Uterus (tissue), 3 donors: ENCODE measurements at regions not wholly inside any gene's neighbourhood (a gene's known extent, or its start where the extent isn't known, plus 50 kb on each side); places are given as distances from the start of the nearest gene placed in this dataset.

Experiments
- DNase-seq, 2 donors: peaks; one replicate each; pipeline ENCODE4 v3.0.0-alpha.2; 2019 to 2020
- H3K27ac ChIP-seq, 2 donors: fragments of 200-600 bp; sonication (generic); 1 replicate in 1 of 2; 2 replicates in 1 of 2; pipeline ENCODE4 v1.5.1; 2016 to 2018
- H3K27me3 ChIP-seq, 2 donors: fragments of 200-600 bp; sonication (generic); one replicate each; pipeline ENCODE4 v1.5.1; 2018 to 2019; ENCODE audit warnings: control low read depth in 1 of 2
- H3K36me3 ChIP-seq, 2 donors: fragments of 200-600 bp; sonication (generic); one replicate each; pipeline ENCODE4 v1.5.1; 2019; ENCODE audit warnings: control low read depth in 1 of 2
- H3K4me1 ChIP-seq, 2 donors: fragments of 200-600 bp; sonication (generic); one replicate each; pipeline ENCODE4 v1.5.1; 2018 to 2019; ENCODE audit warnings: control low read depth in 1 of 2
- H3K4me3 ChIP-seq, 2 donors: fragments of 200-600 bp; sonication (generic); 1 replicate in 1 of 2; 2 replicates in 1 of 2; pipeline ENCODE4 v1.5.1; 2018 to 2019; ENCODE audit warnings: mild to moderate bottlenecking in 1 of 2
- H3K9me3 ChIP-seq, 2 donors: fragments of 200-600 bp; sonication (generic); one replicate each; pipeline ENCODE4 v1.5.1; 2019; ENCODE audit warnings: control low read depth in 1 of 2
- CTCF ChIP-seq, 4 experiments: fragments of 200-600 bp in 2 of 4; fragments of 450-650 bp in 2 of 4; sonication (generic) in 2 of 4; IDR thresholded peaks; one replicate each; pipeline ENCODE4 v1.5.1; 2016 to 2019; ENCODE audit warnings: antibody characterized with exemption in 4 of 4, mild to moderate bottlenecking in 2 of 4, moderate library complexity in 1 of 4
- POLR2A ChIP-seq, 2 donors: fragments of 450-650 bp; IDR thresholded peaks; one replicate each; pipeline ENCODE4 v1.6.1; 2016; ENCODE audit warnings: antibody characterized with exemption in 2 of 2, mild to moderate bottlenecking in 1 of 2, moderate library complexity in 1 of 2
- intact Hi-C: fragments of 100-400 bp; cut with DNase I; formaldehyde crosslinking; loops from one replicate; pipeline ENCODE4 v1.15.1; 2023; ENCODE audit warnings: low total_unique reads
- donor health status: DM: yes; HTN: yes; CAD: no.

DNA sequence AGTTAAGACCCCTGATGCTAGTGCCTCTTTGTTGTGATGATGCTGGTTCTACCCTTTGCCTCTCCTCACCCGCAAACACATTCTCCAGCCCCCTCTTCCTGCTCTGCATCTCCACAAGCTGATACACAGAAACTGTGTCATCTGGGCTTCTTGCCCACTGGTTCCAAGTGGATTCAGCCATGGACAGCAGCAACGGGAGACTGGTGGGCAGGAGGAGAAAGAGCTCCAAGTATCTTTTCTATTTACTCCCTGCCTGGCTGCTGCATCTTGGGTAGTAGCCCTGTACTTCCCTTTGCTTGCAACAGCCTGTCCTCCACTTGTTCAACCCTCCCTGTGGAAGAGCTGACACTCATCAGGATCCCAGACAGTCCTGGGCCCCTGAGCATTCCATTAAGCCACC, 655.1 kb upstream of the RAB6C start:
- intact Hi-C loops = no loop called here
- H3K27me3 ChIP-seq = no peaks in the 10 kb centered on the region
- TF ChIP-seq POLR2A (IDR thresholded peaks at IDR 0.05) (no peak), CTCF (IDR thresholded peaks at IDR 0.05) (no peak)

DNA sequence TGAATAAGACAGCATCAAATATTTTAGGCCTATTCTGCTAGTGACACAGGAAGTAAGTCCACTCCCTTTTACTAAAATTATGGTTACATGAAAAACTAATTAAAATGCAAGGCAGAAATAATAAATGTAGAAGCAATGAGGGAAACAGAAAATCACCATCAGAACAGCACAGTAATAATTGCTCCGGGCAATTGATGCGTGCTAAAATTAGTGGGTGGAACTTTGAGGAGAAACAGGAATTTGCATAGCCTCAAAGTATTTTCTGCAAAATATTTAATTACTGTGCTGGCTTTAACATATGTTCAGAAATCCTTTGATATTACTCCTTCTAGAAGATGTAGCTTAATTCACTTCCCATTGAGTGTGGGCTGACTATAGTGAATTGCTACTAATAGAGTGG, 654.3 kb upstream of the RAB6C start:
- no peak overlapping the region for H3K27ac ChIP-seq
- no peaks in the 10 kb centered on the region for H3K9me3 ChIP-seq
- H3K27me3 ChIP-seq = no peaks in the 10 kb centered on the region
- intact Hi-C loops = no loop called here
- TF ChIP-seq CTCF (IDR thresholded peaks at IDR 0.05) = no peak
- TF ChIP-seq POLR2A (IDR thresholded peaks at IDR 0.05) = no peak
- no peaks in the 10 kb centered on the region for H3K4me1 ChIP-seq
- no peak for DNase-seq
- no peaks in the 10 kb centered on the region for H3K36me3 ChIP-seq
- H3K4me3 ChIP-seq = no peak overlapping the region

More for the DNA sequence above, 655.1 kb upstream of the RAB6C start:
- no peak for DNase-seq
- H3K4me3 ChIP-seq = no peak overlapping the region
- no peak overlapping the region for H3K27ac ChIP-seq
- H3K9me3 ChIP-seq = no peaks in the 10 kb centered on the region
- no peaks in the 10 kb centered on the region for H3K4me1 ChIP-seq
- H3K36me3 ChIP-seq = no peaks in the 10 kb centered on the region

DNA sequence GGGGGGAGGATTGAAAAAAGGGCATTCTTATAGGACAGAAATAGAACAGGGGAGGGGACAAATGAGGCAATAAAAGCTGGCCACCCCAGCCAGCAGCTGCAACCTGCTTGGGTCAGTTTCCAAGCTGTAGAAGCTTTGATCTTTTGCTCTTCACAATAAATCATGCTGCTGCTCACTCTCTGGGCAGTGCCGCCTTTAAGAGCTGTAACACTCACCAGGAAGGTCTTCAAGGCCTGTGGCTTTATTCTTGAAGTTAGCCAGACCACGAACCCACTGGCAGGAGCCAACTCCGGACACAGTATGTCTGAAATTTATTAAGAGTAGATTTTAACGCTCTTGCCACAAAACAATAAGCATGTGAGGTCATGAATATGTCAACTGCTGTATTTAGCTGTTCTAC, 649.9 kb upstream of the RAB6C start:
- DNase-seq = no peak
- H3K27ac ChIP-seq = no peak overlapping the region

DNA sequence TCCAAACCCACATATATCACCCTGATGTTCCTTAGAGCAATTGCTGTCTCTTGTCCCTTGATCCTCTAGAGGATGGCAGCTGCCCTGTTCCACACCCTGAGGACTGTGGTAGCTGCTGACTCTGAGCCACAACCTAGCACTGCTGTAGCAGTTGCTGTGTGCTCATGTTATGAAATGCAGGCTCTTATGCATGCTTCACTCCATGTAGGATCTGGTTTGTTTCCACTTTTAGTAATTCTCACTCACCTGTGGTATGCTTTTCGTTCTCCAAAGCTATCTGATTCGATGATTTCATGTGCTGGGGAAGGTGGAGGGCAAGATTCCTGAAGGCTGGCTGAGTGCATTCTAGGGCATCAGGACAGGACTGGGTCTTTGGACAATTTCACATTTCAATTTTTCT, 649.0 kb upstream of the RAB6C start:
- Histone ChIP-seq H3K36me3 (no peaks in the 10 kb centered on the region), H3K9me3 (no peaks in the 10 kb centered on the region), H3K27me3 (no peaks in the 10 kb centered on the region), H3K27ac (no peak overlapping the region), H3K4me1 (no peaks in the 10 kb centered on the region), H3K4me3 (no peak overlapping the region)
- DNase-seq = no peak
- TF ChIP-seq POLR2A (IDR thresholded peaks at IDR 0.05) = no peak
- TF ChIP-seq CTCF (IDR thresholded peaks at IDR 0.05) = no peak
- intact Hi-C loops = no loop called here

More for the DNA sequence above, 649.9 kb upstream of the RAB6C start:
- TF ChIP-seq CTCF (IDR thresholded peaks at IDR 0.05) = no peak
- no peak for TF ChIP-seq POLR2A (IDR thresholded peaks at IDR 0.05)
- no peaks in the 10 kb centered on the region for H3K27me3 ChIP-seq
- H3K9me3 ChIP-seq = no peaks in the 10 kb centered on the region
- H3K4me3 ChIP-seq = no peak overlapping the region
- no peaks in the 10 kb centered on the region for H3K4me1 ChIP-seq
- intact Hi-C loops = no loop called here
- H3K36me3 ChIP-seq = no peaks in the 10 kb centered on the region

DNA sequence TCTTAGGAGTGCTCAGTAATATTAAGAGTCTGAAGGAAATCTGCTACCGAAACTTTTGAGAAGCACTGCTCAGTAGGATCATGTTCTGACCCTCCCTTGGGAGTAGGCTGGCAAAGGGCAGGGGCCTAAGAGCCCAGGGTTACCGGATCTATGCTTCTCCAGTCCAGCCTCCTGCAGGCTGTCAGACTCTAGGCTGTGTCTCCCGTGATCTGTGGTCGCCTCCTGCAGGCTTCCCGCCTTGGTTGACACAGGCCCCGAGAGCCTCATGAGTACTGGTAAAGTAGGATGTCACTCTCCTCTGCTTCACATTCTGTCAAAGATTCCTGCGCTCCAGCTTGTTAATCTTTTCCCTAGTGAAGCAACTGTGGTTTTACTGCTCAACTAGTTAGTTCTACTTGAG, 647.8 kb upstream of the RAB6C start:
- intact Hi-C loops = no loop called here
- no peaks in the 10 kb centered on the region for H3K9me3 ChIP-seq
- H3K4me1 ChIP-seq = no peaks in the 10 kb centered on the region
- no peak overlapping the region for H3K4me3 ChIP-seq
- H3K27me3 ChIP-seq = no peaks in the 10 kb centered on the region
- no peaks in the 10 kb centered on the region for H3K36me3 ChIP-seq
- no peak for DNase-seq
- TF ChIP-seq CTCF (IDR thresholded peaks at IDR 0.05) (no peak), POLR2A (IDR thresholded peaks at IDR 0.05) (no peak)
- H3K27ac ChIP-seq = no peak overlapping the region
